ENCODE measurements at regions not wholly inside any gene's neighbourhood (a gene's known extent, or its start where the extent isn't known, plus 50 kb on each side); places are given as distances from the start of the nearest gene placed in this dataset.
"Not testable (repeated sequence)": the region's sequence is repeated elsewhere in the genome, so short reads cannot be mapped to it uniquely, and the experiment has no call there.

DNA sequence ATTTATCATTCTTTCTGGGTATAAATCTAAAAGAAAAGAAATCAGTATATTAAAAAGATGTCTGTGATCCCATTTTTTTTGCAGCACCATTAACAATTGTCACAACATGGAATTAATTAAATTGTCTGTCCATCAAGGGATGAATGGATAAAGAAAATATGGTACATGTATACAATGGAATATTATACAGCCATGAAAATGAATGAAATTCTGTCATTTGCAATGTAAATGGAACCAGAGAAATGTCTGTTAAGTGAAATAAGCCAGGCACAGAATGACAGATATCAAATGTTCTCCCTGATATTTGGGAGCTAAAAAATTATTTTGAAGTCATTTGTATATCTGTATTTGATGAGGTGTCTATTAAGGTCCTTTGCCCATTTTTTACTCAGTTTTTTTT is 77.1 kb upstream of the NDST4 start:
- H3K9me3 ChIP-seq, result peaks cover 0 to 11% of the 10 kb centered on the region in 2 donors
- H3K27me3 ChIP-seq, result no peaks in the 10 kb centered on the region
- H3K36me3 ChIP-seq, result no peaks in the 10 kb centered on the region
- DNase-seq (ENCODE audit: low spot score), result no peak
- H3K27ac ChIP-seq, result no peak overlapping the region
- H3K4me3 ChIP-seq, result no peak overlapping the region
- TF ChIP-seq CTCF (IDR thresholded peaks at IDR 0.05), result no peak
- no peaks in the 10 kb centered on the region for H3K4me1 ChIP-seq

DNA sequence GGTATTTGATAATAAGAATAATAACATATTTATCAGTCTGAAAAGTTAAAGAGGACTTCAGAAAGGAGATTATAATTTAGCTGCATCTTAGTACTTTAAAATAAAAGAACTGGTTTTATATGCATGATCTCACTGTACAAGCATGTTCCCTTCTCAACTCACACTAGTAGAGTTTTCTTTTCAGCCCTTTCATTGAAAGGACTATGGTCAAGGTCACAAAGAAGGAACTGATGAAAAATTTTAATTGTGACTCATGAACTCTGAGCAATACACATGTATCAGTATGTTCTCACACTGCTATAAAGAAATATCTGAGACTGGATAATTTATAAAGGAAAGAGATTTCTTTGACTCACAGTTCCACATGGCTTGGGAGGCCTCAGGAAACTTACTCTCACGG is 73.7 kb upstream of the NDST4 start:
- Histone ChIP-seq H3K9me3 (peaks cover 0 to 11% of the 10 kb centered on the region in 2 donors), H3K4me3 (no peak overlapping the region), H3K27me3 (no peaks in the 10 kb centered on the region), H3K36me3 (no peaks in the 10 kb centered on the region), H3K4me1 (no peaks in the 10 kb centered on the region), H3K27ac (no peak overlapping the region)
- no peak for TF ChIP-seq CTCF (IDR thresholded peaks at IDR 0.05)
- no peak for DNase-seq (ENCODE audit: low spot score)

GRCh38 chr4:115179438-115180062 is 66.1 kb upstream of the NDST4 start:
- not testable (repeated sequence) for DNase-seq (ENCODE audit: low spot score); H3K9me3 ChIP-seq; H3K4me1 ChIP-seq; H3K27ac ChIP-seq; H3K27me3 ChIP-seq; H3K36me3 ChIP-seq; H3K4me3 ChIP-seq

DNA sequence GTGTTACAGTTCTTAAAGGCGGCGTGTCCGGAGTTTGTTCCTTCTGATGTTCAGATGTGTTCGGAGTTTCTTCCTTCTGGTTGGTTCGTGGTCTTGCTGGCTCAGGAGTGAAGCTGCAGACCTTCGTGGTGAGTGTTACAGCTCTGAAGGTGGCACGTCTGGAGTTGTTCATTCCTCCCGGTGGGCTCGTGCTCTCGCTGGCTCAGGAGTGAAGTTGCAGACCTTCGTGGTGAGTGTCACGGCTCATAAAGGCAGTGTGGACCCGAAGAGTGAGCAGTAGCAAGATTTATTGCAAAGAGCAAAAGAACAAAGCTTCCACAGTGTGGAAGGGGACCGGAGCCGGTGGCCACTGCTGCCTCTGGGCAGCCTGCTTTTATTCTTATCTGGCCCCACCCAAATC is 65.3 kb upstream of the NDST4 start:
- H3K27ac ChIP-seq; H3K4me3 ChIP-seq; H3K4me1 ChIP-seq; H3K9me3 ChIP-seq; DNase-seq (ENCODE audit: low spot score); H3K36me3 ChIP-seq; H3K27me3 ChIP-seq: not testable (repeated sequence)

GRCh38 chr4:115171220-115171619 is 57.8 kb upstream of the NDST4 start:
- no peaks in the 10 kb centered on the region for H3K36me3 ChIP-seq
- no peaks in the 10 kb centered on the region for H3K27me3 ChIP-seq
- H3K27ac ChIP-seq, result no peak overlapping the region
- TF ChIP-seq CTCF (IDR thresholded peaks at IDR 0.05), result no peak
- no peaks in the 10 kb centered on the region for H3K4me1 ChIP-seq
- DNase-seq (ENCODE audit: low spot score), result no peak
- H3K9me3 ChIP-seq, result no peaks in the 10 kb centered on the region
- no peak overlapping the region for H3K4me3 ChIP-seq

DNA sequence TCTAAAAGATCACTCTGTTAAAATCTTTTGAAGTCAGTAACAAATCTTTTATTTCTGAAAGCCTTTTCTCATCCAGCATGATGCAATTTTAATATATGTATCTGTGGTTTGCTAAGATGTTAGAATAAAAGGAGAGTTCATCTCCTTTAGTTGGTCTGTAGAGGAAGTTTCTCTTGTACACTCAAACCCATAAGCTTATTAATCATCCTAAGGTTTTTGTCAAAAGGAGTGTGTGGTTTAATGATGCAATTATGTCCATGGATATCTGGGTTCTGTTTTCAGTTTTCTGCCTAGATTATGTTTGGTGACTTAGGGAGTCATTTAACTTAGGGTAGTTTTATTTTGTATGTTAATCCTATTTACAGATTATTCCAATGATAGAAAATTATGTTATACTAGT is 52.1 kb upstream of the NDST4 start:
- H3K9me3 ChIP-seq, result no peaks in the 10 kb centered on the region

More for the DNA sequence above, 52.1 kb upstream of the NDST4 start:
- no peaks in the 10 kb centered on the region for H3K27me3 ChIP-seq
- no peak overlapping the region for H3K27ac ChIP-seq
- no peaks in the 10 kb centered on the region for H3K36me3 ChIP-seq
- H3K4me3 ChIP-seq, result no peak overlapping the region
- DNase-seq (ENCODE audit: low spot score), result no peak
- no peaks in the 10 kb centered on the region for H3K4me1 ChIP-seq
- no peak for TF ChIP-seq CTCF (IDR thresholded peaks at IDR 0.05)

MicroRNAs encoded in the stretch of these regions (microRNA counts, 767-probe panel; counts per million panel counts)
- microRNA hsa-miR-1973, result 0 to 1,279 counts per million in 2 donors

Data from right atrium auricular region (tissue), 2 donors.